MCF 10A (cell line): ENCODE measurements at regions not wholly inside any gene's neighbourhood (a gene's known extent, or its start where the extent isn't known, plus 50 kb on each side); places are given as distances from the start of the nearest gene placed in this dataset.

Experiments used
- BruUV-seq: library from RNA; stranded (reverse); fragments of 400-500 nt; replicated peaks from 2 replicates; lab custom pipeline; 2021; lab: Mats Ljungman, UMichigan
- CTCF ChIA-PET: fragments of 300-600 bp; sonication (Branson Sonifier 250); formaldehyde crosslinking; extraction: SDS; loops from one replicate; lab custom pipeline; 2021; ENCODE audit warnings: antibody characterized with exemption, inconsistent platforms; lab: Yijun Ruan, JAX
- POLR2A ChIA-PET: fragments of 300-600, 350-650 bp; sonication (Branson Sonifier 250); formaldehyde crosslinking; extraction: SDS; loops from one replicate; lab custom pipeline; 2020; ENCODE audit warnings: antibody characterized with exemption, inconsistent platforms; lab: Yijun Ruan, JAX
- DNase-seq: peaks from one replicate; pipeline ENCODE4 v3.0.0-alpha.2; 2018; ENCODE audit not compliant: unreplicated experiment
- H3K27ac Mint-ChIP-seq: one replicate; pipeline ENCODE4 v1.8.0; 2022; ENCODE audit warnings: mild to moderate bottlenecking, low read depth, mixed read lengths; ENCODE audit not compliant: unreplicated experiment
- H3K27me3 Mint-ChIP-seq: one replicate; pipeline ENCODE4 v1.8.0; 2022; ENCODE audit warnings: mixed read lengths; ENCODE audit not compliant: insufficient read depth, unreplicated experiment
- H3K36me3 Mint-ChIP-seq: one replicate; pipeline ENCODE4 v1.8.0; 2022; ENCODE audit warnings: mild to moderate bottlenecking, moderate library complexity, mixed read lengths; ENCODE audit not compliant: insufficient read depth, unreplicated experiment
- H3K4me1 Mint-ChIP-seq: one replicate; pipeline ENCODE4 v1.8.0; 2022; ENCODE audit warnings: mixed read lengths; ENCODE audit not compliant: insufficient read depth, unreplicated experiment
- H3K4me3 Mint-ChIP-seq: one replicate; pipeline ENCODE4 v1.8.0; 2022; ENCODE audit warnings: mild to moderate bottlenecking, moderate library complexity, mixed read lengths; ENCODE audit not compliant: unreplicated experiment
- H3K9me3 Mint-ChIP-seq: one replicate; pipeline ENCODE4 v1.8.0; 2022; ENCODE audit warnings: mixed read lengths; ENCODE audit not compliant: unreplicated experiment
- CTCF ChIP-seq: fragments of 200-600 bp; IDR thresholded peaks from one replicate; pipeline ENCODE4 v1.8.0; 2022; ENCODE audit warnings: antibody characterized with exemption, mild to moderate bottlenecking; ENCODE audit not compliant: unreplicated experiment
- intact Hi-C: fragments of 100-400 bp; cut with micrococcal nuclease; formaldehyde crosslinking; loops from 2 replicates; pipeline ENCODE4 v1.14.1; 2022

DNA sequence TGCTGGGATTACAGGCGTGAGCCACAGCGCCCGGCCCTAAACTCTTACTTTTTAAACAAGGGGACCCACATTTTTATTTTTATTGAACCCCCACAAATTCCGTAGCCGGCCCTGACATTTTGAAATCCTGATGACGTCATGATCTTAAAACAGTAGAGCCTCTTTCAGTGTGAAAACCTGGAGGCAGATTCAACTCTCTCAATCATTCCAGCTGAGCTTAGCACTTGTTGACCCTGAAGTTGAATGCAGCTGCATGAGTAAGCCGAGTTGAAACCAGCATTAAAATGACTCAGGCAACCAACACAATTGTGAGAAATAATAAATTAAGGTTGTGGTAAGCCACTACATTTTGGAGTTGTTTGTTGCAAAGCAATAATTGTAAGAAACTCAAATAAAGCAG, 93.9 kb upstream of the ADGRL4 start:
- BruUV-seq = no TSS peak
- Mint-ChIP-seq H3K27me3 (no peaks in the 10 kb centered on the region), H3K27ac (no peak overlapping the region), H3K4me1 (peaks cover 4% of the 10 kb centered on the region), H3K9me3 (peaks cover 10% of the 10 kb centered on the region), H3K4me3 (no peak overlapping the region), H3K36me3 (no peaks in the 10 kb centered on the region)
- intact Hi-C loops = no loop called here
- no peak for TF ChIP-seq CTCF
- CTCF ChIA-PET = no interaction called here
- DNase-seq = peak; percentile 56
- POLR2A ChIA-PET = interaction anchor here (0.8 kb wide), 1 partner anchor 11 kb away, joined by 3 read pairs; no protein-coding TSS in a partner anchor

DNA sequence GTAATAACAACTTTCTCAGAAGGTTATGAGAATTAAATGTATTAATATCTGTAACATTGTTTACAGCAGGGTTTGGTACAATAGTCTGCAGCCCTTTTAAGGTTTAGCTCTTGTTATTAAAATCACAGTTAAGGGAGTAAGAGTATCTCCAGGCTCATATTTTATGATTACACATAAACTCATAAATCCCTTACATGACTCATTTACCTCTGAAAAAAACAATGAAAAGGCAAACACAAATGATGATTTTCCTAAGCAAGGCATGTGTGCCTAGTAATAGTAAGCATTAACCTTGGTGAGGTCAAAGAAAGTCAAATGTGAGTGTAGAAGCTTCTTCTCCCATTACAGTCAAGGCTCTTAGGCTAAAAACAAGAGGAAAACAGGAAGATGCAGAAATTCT, 84.5 kb upstream of the ADGRL4 start:
- H3K27ac Mint-ChIP-seq = no peak overlapping the region
- H3K36me3 Mint-ChIP-seq = no peaks in the 10 kb centered on the region
- no peak for TF ChIP-seq CTCF
- no peaks in the 10 kb centered on the region for H3K27me3 Mint-ChIP-seq
- ChIA-PET CTCF (interaction anchor here (0.7 kb wide), 1 partner anchor 704 kb away, joined by 4 read pairs; no protein-coding TSS in a partner anchor), POLR2A (interaction anchor here (0.6 kb wide), 1 partner anchor 165 kb away, joined by 5 read pairs; no protein-coding TSS in a partner anchor)
- no peak for DNase-seq
- intact Hi-C loops = no loop called here
- no TSS peak for BruUV-seq
- no peak overlapping the region for H3K4me3 Mint-ChIP-seq
- no peaks in the 10 kb centered on the region for H3K9me3 Mint-ChIP-seq
- no peaks in the 10 kb centered on the region for H3K4me1 Mint-ChIP-seq

GRCh38 chr1:79089946-79090345, 83.4 kb upstream of the ADGRL4 start:
- Mint-ChIP-seq H3K27me3 (no peaks in the 10 kb centered on the region), H3K36me3 (no peaks in the 10 kb centered on the region), H3K4me3 (no peak overlapping the region), H3K9me3 (no peaks in the 10 kb centered on the region), H3K27ac (no peak overlapping the region), H3K4me1 (no peaks in the 10 kb centered on the region)
- ChIA-PET CTCF (interaction anchor here (0.8 to 1.3 kb wide), 2 partner anchors 9 to 21 kb away, joined by 3 read pairs; no protein-coding TSS in a partner anchor), POLR2A (interaction anchor here (0.6 to 2.4 kb wide), 4 partner anchors 9 to 765 kb away, joined by 3 to 8 read pairs (median 4); no protein-coding TSS in a partner anchor)
- no peak for TF ChIP-seq CTCF
- no TSS peak for BruUV-seq
- no peak for DNase-seq
- intact Hi-C loops = no loop called here

- DNase-seq = no peak
- TF ChIP-seq CTCF = no peak
- no peaks in the 10 kb centered on the region for H3K36me3 Mint-ChIP-seq
- CTCF ChIA-PET = no interaction called here
- POLR2A ChIA-PET = no interaction called here
- no peak overlapping the region for H3K4me3 Mint-ChIP-seq
- no peak overlapping the region for H3K27ac Mint-ChIP-seq
- intact Hi-C loops = no loop called here
- BruUV-seq = no TSS peak
- no peaks in the 10 kb centered on the region for H3K27me3 Mint-ChIP-seq
- H3K9me3 Mint-ChIP-seq = no peaks in the 10 kb centered on the region
- H3K4me1 Mint-ChIP-seq = no peaks in the 10 kb centered on the region
Measured at GRCh38 chr1:79082233-79082632, 75.7 kb upstream of the ADGRL4 start.
